Suppressor macrophage (primary cell): ENCODE measurements at regions not wholly inside any gene's neighbourhood (a gene's known extent, or its start where the extent isn't known, plus 50 kb on each side); places are given as distances from the start of the nearest gene placed in this dataset.
A peak's percentile ranks its signal among the peaks of the same experiment; 100 is the strongest.
"Not testable (repeated sequence)": the region's sequence is repeated elsewhere in the genome, so short reads cannot be mapped to it uniquely, and the experiment has no call there.

Experiments used
- DNase-seq, 4 experiments: peaks; one replicate each; pipeline ENCODE4 v3.0.0-alpha.2; 2020 to 2022

DNA sequence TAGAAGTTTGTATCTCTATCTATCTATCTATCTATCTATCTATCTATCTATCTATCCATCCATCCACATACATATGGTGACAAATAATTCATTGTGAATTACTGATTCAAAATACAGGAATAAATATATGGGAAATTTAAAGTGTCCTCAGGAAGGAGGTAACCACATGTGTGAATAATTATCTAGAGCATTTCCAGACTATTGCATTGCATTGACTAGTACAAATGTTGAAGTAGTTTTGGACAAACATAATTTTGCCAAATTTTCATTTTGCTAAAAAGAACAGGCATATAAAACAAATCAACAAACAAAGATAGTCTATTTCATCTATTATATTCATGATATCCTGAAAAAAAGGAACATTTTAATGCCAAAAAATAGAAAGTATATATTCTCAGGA lies 192.7 kb downstream of the UTRN start:
- no peak for DNase-seq

DNA sequence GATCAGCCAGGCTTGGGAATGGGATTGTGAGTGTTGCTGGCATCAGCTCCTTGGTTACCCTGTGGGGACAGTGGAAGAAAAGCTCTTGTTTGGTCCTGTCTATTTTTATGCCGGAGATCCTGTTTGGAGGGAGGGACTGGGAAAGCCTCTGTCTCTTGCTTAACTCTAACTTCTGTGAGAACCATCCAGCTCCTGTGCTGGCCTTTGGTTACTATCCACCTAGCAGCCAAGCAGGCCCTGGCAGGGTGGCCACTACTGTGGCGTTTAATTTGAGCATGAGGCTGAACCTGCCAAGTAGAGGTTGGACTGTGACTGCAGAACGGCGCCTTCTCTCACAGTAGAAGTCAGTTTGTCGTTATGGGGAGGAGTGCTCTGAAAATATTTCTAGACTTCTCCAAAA lies 193.3 kb downstream of the UTRN start:
- no peak for DNase-seq

DNA sequence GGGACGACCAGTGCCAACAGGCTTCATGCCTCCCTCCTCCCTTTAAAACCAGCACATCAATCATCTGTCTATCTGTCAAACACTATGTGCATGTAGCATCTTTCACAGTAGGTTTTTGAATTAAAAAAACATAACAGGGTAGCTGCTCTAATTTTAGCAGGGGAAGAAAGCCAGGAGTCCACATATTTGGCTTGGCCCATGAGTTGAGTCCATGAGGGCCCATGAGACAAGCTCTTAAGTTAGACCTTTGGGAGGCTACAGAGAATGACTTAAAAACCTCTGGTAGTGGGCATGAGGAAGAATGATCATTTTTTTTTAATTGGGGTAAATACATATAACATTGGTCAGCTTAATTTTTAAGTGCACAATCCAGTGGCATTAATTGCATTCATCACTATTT lies 194.9 kb downstream of the UTRN start:
- no peak for DNase-seq

DNA sequence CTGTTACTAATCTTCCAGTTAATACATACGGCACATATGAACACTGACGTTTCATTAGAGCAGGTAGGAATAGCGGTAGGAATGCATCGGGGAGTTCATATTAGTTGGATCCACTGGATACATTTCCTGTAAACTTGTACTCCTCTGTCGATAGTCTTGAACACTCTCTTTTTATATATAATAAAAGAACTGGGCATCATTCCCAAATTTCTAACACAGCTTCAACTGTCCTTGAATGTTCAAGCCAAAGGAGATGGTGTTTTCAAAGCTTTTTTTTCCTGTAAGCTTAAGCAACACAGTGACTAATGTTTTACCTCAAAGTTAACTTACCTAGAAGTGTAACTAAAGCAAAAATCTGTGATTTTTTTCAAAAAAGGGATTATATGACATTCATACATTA lies 195.3 kb downstream of the UTRN start:
- no peak for DNase-seq

DNA sequence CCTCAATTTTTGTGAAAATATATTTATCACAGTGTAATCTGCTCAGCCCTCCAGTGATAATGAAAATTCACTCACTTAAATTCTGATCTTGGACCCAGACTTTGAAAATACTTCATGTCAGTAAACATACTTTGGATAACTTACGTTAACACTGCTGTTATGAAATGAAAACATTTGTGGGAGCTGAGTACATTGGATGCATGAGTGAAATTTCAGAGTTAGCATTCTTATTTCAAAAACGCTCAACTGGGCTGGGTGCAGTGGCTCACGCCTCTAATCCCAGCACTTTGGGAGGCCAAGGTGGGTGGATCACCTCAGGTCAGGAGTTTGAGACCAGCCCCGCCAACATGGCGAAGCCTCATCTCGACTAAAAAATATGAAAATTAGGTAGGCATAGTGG lies 196.4 kb downstream of the UTRN start:
- DNase-seq: no peak

DNA sequence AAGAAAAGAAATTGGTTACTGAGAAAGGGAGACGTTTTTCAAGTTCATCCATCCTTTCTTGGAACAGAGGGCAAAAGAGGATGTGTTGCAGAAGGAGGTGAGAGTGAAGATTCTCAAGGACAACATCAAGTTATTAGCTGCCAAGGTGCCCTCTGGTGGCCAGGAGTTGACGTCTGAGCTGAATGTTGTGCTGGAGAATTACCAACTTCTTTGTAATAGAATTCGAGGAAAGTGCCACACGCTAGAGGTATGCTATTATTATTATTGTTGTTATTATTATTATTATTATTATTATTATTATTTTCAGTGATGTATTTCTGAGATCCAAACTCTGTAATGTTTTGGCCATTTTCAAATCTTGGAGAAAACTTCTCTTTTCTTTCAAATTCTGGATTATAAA lies 197.0 kb downstream of the UTRN start:
- DNase-seq: peak; percentile 72 to 80 (median 76)

DNA sequence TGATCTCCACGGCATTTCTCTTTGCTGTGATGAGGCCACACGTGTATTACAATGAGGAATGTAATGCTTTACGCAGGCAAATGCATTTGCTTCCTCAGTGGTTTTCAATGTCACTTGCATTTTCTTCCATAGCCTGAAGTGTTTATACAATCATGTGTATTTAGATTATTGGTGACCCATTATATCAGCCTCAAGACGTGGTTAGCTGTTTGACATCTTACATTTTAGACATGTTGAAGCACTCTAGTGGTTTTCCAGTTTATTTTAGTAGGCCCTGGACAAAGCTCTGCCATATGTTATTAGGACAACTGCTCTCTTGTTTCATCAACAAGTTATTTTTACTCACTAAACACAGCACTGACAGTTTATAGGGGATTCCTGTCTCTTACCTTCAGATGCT lies 200.4 kb downstream of the UTRN start:
- DNase-seq: no peak

DNA sequence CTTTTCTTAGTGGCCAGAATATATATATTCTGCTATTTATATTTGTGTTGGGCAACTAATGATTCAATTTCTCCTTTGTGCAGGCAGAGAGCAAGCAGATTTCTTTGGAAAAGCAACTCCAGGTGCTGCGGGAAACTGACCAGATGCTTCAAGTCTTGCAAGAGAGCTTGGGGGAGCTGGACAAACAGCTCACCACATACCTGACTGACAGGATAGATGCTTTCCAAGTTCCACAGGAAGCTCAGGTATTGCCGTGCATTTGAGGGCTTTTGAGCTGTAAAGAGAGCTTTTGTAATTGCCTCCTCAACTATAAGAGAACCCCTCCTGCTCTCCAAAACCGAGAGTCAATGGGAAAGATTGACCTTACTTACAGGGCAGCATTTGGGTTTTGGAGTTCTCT lies 203.5 kb downstream of the UTRN start:
- DNase-seq: no peak

DNA sequence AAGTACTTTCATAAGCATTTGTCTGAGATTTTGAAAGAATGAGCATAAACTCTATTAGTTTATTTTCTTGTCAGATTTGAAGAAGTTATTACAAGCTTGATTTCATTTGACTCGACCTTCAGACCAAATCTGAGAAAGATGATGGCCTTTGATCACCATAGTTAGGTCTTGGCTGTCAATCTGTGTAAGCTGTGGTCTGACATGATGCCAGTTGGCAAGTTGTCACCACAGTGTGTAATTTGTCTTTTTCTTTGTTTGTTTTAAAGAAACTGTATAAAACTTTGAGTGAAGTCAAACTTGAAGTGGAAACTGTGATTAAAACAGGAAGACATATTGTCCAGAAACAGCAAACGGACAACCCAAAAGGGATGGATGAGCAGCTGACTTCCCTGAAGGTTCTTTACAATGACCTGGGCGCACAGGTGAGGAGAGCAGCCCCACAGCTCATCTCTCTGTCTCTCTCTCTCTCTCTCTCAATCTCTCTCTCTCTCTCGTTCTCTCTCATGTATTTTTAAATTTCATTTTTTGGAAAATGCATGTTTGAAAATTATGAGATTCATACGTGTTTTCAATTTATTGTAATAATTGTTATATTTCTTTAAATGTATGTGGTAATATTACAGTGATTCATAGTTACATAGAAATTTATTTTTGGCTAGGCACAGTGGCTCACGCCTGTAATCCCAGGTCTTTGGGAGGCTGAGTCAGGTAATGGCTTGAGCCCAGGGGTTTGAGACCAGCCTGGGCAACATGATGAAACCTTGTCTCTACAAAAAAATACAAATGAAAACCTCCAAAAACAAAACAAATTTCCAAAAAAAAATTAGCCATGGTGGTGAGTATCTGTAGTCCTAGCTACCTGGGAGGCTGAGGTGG lies 208.1 kb downstream of the UTRN start:
- DNase-seq: no peak

DNA sequence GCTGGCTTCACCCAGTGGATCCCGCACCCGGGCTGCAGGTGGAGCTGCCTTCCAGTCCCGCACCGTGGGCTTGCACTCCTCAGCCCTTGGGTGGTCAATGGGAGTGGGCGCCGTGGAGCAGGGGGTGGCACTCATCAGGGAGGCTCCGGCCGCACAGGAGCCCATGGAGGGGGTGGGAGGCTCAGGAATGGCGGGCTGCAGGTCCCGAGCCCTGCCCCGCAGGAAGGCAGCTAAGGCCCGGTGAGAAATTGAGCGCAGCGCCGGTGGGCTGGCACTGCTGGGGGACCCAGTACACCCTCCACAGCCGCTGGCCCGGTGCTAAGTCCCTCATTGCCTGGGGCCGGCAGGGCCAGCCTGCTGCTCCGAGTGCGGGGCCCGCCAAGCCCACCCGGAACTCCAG lies 209.9 kb downstream of the UTRN start:
- DNase-seq: not testable (repeated sequence)

DNA sequence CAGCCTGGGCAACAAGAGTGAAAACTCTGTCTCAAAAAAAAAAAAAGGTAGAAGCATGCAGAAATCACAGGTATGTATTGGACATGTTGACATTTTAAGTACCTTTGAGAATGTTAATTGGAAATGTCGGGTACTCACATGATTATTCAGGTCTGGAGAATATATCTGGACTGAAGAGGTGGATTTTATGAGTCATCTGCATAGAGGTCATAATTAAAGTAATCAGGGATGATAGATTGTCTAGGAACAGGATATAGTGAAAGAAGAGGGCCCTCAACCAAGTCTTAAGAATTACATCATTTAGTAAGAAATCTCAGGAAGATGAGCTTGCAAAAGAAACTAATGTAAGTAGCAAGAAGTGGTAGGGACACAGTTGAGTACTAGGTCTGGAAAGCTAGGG lies 212.5 kb downstream of the UTRN start:
- DNase-seq: no peak

DNA sequence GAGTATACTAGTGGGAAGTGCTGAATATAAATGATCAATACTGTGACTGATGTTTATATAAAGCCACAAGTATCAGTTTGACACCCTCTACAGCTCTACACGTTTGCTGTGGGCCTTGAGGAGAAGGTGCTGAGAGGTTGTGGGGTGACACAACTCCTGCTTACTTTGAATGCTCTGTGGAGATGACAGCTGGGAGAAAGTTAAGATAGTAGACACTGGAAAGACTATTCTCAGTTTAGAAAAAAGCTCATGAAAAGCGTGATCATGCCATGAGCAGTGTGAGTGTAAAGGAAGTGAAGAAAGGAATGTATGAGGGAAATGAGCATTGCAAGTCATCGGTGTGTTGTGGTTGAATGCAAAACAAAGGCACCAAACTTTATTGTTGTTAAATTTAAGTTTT lies 215.8 kb downstream of the UTRN start:
- DNase-seq: no peak

DNA sequence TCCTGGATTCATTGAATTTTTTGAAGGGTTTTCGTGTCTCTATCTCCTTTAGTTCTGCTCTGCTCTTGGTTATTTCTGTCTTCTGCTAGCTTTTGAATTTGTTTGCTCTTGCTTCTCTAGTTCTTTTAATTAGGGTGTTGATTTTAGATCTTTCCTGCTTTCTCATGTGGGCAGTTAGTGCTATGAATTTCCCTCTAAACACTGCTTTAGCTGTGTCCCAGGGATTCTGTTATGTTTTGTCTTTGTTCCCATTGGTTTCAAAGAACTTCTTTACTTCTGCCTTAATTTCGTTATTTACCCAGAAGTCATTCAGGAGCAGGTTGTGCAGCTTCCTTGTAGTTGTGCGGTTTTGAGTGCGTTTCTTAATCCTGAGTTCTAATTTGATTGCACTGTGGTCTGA lies 220.1 kb downstream of the UTRN start:
- DNase-seq: not testable (repeated sequence)

DNA sequence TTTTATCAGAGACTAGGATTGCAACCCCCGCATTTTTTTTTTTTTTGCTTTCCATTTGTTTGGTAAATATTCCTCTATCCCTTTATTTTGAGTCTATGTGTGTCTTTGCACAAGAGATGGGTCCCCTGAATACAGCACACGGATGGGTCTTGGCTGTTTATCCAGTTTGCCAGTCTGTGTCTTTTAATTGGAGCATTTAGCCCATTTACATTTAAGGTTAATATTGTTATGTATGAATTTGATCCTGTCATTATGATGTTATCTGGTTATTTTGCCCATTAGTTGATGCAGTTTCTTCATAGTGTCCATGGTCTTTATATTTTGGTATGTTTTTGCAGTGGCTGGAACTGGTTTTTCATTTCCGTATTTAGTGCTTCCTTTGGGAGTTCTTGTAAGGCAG lies 220.9 kb downstream of the UTRN start:
- DNase-seq: not testable (repeated sequence)

DNA sequence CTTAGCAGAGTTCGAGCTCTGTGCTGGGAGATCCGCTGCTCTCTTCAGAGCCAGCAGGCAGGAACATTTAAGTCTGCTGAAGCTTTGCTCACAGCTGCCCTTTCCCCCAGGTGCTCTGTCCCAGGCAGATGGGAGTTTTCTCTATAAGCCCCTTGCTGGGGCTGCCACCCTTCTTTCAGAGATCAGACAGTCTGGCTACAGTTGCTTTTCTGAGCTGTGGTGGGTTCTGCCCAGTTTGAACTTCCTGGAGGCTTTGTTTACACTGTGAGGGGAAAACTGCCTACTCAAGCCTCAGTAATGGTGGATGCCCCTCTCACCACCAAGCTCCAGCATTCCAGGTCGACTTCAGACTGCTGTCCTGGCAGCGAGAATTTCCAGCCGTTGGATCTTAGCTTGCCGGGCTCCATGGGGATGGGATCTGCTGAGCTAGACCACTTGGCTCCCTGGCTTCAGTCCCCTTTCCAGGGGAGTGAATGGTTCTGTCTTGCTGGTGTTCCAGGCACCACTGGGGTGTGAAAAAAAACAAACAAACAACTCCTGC lies 222.7 kb downstream of the UTRN start:
- not testable (repeated sequence) for DNase-seq

DNA sequence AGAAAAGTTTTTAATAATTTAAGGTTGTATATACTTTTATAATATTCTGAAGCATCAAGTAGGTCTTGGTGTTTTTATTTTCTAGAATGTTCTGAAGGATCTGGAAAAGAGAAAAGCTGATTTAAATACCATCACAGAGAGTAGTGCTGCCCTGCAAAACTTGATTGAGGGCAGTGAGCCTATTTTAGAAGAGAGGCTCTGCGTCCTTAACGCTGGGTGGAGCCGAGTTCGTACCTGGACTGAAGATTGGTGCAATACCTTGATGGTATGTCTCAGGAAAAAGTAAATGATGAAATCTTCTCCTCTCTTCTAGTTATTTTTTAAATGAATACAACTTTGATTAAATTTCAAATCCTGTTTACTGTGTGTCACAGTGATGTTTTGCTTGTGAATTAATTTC lies 225.7 kb downstream of the UTRN start:
- DNase-seq: no peak

DNA sequence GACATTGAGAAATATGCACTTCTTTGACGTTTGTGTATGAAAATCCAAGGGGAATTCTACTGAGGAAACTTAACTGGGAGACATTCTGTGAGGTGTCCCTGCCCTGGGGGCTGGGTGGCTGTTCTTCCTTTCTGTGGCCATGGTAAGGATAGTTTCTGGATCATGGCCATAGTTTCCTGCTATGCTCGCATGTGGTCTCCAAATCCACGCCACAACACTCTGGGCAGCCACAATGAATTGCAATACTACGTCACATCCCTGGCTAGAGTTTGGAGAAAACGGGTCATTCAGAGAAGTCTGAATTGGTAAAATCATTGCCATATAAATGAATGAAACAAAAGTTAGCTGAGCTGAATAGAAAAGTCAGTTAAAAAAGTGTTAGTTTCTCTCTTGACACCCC lies 230.6 kb downstream of the UTRN start:
- DNase-seq: no peak

DNA sequence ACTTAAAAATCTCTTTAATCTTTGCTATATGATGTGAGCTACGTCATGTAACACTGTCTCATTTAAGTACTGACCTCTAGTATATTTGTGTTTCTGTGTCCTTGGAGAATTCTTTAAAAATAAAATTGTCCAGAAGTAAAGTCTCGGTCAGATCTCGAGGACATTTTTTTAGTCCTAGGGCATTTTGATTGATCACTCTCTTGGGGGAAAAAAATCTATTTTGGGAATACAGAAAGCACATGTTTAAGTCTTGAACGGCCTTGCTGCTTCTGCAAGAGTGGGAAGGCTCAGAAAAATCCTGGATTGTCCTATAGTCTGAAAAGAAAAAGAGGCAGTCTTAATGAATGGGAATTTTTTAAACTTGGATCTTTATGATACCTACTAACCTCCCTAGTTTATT lies 234.3 kb downstream of the UTRN start:
- no peak for DNase-seq

DNA sequence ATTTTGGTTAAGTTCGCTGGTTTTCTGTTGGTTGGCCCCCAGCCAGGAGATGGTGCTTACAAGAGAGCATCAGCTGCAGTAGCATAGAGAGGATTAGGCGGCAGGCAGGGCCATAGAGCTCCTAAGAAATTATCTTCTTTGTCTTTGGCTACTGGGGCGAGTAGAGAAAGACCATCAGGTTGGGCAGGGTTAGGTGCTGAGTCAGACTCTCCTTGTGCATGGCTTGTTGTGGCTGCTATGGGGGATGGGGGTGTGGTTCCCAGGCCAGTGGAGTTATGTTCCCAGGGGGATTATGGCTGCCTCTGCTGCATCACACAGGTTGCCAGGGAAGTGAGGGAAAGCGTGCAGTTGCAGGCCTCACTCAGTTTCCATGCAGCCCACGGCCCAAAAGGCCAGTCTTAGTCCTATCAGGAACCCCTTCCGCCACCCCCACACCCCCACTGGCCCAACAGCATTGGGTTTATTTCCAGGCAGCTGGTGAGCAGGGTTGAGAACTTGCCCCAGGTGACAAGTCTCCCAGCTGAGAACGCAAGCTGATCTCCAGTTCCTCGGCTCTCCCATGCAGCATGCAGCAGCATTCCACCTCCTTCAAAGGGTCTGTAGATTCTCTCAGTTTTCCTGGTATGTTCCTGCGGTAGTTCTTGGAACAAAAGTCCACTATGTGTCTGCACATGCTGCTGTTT lies 243.7 kb downstream of the UTRN start:
- no peak for DNase-seq

DNA sequence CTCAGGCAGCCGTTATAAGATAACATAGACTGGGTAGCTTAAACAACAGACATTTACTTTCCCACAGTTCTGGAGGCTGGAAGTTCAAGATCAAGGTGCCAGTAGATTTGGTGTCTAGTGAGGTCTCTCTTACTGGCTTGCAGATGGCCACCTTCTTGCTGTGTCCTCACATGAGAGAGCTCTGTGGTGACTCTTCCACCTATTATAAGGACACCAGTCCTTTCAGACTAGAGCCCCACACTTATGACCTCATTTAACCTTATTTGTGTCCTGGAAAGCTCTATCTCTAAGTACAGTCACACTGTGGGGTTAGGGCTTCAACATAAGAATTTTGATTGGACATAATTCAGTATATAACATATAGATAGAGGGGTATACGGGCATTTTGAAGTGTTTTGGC lies 245.0 kb downstream of the UTRN start:
- DNase-seq: no peak

DNA sequence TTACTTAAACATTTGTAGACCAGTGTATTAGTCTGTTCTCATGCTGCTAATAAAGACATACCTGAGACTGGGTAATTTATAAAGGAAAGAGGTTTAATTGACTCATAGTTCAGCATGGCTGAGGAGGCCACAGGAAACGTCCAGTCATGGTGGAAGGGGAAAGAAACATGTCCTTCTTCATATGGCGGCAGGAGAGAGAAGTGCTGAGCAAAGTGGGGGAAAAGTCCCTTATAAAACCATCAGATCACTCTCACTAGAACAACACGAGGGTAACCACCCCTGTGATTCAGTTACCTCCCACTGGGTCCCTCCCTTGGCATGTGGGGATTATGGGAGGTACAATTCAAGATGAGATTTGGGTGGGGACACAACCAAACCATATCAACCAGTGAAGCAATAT lies 247.1 kb downstream of the UTRN start:
- not testable (repeated sequence) for DNase-seq

DNA sequence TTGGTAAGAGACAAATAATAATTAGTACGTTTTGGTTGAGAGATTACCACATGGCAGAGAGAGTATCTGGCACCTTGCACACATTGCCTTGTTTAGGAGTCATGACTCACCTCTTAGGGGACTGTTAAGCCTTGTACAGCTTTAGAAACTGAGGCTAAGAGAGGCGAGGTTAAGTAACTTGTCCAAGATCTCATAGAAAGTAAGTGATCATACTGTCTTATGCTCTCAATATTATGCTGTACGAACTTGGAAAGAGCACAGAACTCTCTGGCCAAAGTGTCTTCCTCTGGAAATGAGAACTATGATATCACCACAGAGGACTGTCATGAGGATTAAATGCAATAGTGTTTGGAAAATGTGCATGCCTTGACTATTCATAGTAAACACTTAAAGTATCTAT lies 249.0 kb downstream of the UTRN start:
- no peak for DNase-seq

DNA sequence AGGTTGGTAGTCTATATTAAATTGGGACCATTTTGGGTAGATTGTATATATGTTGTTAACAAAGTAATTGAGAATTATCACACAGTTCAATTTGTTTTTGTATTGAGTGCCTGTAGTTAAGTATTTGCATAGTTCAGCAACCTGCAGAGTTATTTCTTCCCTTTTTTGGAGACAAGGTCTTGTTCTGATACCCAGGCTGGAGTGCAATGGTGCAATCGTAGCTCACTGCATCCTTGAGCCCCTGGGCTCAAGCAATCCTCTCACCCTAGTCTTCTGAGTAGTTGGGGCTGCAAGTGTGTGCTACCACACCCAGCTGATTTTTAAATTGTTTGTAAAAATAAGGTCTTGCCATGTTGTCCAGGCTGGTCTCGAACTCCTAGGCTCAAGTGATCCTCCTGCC lies 250.5 kb downstream of the UTRN start:
- no peak for DNase-seq

DNA sequence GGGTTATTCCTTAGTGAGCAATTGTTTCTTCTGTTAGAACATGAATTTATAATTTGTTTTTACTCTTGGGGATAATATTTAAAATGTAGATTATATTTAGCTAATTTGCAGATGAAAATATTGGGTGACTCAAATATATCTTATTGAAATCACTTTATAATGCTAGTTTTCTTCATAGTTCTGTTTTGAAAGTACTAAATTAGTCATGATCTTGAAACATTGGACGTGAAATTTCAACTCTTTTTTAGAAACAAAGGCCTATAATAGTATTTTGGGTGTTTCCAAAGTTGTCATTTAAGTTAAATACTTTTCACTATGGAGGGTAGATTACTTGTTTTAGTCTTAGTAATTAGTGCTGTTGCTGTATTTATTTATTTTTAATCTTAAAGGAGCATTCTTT lies 250.9 kb downstream of the UTRN start:
- no peak for DNase-seq
